ENCODE measurements at regions not wholly inside any gene's neighbourhood (a gene's known extent, or its start where the extent isn't known, plus 50 kb on each side); places are given as distances from the start of the nearest gene placed in this dataset.

DNA sequence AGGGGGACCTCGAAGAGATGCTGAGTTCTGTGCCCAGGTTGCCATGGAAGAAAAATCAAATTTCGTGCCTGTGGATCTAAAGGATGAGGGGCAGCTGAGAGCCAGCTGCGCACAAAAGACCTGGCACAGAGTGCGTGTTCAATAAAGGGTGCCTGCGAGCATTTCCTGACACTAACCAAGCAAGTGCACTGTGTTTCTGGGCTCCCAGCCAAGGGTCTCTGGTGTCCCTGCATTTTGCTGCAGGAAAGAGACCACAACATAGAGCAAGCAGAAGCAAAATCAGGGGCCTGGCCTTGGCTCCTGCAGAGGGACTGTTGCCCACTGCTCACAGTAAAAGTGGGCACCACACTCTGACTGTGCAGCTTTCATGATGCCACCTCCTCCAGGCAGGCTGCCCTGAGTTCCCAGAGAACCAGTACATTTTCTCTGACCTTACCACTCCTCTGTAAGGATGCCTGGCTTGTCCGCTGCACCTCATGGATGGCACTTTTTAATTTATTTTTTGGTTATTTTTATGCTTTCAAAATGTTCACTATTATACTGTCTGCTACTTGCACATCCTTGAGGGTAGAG, 70.8 kb upstream of the GPR12 start:
- Histone ChIP-seq H4K20me1 (ENCODE audit: insufficient read depth, low read length) (no peaks in the 10 kb centered on the region), H3K4me2 (ENCODE audit: low read length) (no peak overlapping the region), H3K27ac (ENCODE audit: low read length) (no peak overlapping the region), H3K36me3 (replicated peaks; ENCODE audit: low read depth, low read length) (no peaks in the 10 kb centered on the region), H3K9me3 (ENCODE audit: insufficient read depth, low read length) (no peaks in the 10 kb centered on the region), H3K27me3 (ENCODE audit: low read depth, low read length) (peaks cover 23% of the 10 kb centered on the region; the same call in 1 of the 2 replicates), H3K4me3 (ENCODE audit: low read length) (no peak overlapping the region), H3K4me1 (ENCODE audit: low read length) (no peaks in the 10 kb centered on the region), H3K79me2 (ENCODE audit: low read length) (no peaks in the 10 kb centered on the region), H2AFZ (ENCODE audit: low read depth, low read length) (no peak overlapping the region), H3K9ac (ENCODE audit: low read length) (no peak overlapping the region)
- TF ChIP-seq EZH2phosphoT487 (IDR thresholded peaks at IDR 0.05; ENCODE audit: low read depth): no peak
- TF ChIP-seq, protein P1, sequence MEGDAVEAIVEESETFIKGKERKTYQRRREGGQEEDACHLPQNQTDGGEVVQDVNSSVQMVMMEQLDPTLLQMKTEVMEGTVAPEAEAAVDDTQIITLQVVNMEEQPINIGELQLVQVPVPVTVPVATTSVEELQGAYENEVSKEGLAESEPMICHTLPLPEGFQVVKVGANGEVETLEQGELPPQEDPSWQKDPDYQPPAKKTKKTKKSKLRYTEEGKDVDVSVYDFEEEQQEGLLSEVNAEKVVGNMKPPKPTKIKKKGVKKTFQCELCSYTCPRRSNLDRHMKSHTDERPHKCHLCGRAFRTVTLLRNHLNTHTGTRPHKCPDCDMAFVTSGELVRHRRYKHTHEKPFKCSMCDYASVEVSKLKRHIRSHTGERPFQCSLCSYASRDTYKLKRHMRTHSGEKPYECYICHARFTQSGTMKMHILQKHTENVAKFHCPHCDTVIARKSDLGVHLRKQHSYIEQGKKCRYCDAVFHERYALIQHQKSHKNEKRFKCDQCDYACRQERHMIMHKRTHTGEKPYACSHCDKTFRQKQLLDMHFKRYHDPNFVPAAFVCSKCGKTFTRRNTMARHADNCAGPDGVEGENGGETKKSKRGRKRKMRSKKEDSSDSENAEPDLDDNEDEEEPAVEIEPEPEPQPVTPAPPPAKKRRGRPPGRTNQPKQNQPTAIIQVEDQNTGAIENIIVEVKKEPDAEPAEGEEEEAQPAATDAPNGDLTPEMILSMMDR (IDR thresholded peaks at IDR 0.05; ENCODE audit: low read depth, low read length): no peak

DNA sequence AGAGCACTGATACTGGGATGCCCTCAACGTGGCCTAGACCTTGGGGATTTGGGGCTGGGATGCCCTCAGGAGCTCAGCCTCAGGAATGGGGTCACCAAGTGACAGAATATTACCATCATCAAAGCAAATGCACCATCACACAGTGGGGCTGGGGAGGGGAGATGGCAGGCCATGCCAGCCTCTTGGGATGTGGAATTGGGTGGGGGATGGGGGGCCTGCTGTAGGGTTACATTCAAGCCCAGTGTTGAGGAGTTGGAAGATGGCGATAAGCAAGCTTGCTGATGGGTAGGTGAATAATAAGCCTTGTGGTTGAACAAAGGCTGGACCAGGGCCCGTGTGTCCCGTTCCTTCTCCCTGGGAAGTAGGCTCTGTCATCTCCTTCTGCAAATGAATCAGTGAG, 69.1 kb upstream of the GPR12 start:
- Histone ChIP-seq H3K4me3 (ENCODE audit: low read length) (no peak overlapping the region), H3K36me3 (replicated peaks; ENCODE audit: low read depth, low read length) (no peaks in the 10 kb centered on the region), H3K4me2 (ENCODE audit: low read length) (no peak overlapping the region), H3K9me3 (ENCODE audit: insufficient read depth, low read length) (no peaks in the 10 kb centered on the region), H3K79me2 (ENCODE audit: low read length) (no peaks in the 10 kb centered on the region), H3K9ac (ENCODE audit: low read length) (no peak overlapping the region), H4K20me1 (ENCODE audit: insufficient read depth, low read length) (no peaks in the 10 kb centered on the region), H3K4me1 (ENCODE audit: low read length) (no peaks in the 10 kb centered on the region), H3K27me3 (ENCODE audit: low read depth, low read length) (peaks cover 15% of the 10 kb centered on the region; the same call in 1 of the 2 replicates), H3K27ac (ENCODE audit: low read length) (no peak overlapping the region), H2AFZ (ENCODE audit: low read depth, low read length) (no peak overlapping the region)
- TF ChIP-seq, protein P1 (IDR thresholded peaks at IDR 0.05; ENCODE audit: low read depth, low read length): no peak
- no peak for TF ChIP-seq EZH2phosphoT487 (IDR thresholded peaks at IDR 0.05; ENCODE audit: low read depth)

DNA sequence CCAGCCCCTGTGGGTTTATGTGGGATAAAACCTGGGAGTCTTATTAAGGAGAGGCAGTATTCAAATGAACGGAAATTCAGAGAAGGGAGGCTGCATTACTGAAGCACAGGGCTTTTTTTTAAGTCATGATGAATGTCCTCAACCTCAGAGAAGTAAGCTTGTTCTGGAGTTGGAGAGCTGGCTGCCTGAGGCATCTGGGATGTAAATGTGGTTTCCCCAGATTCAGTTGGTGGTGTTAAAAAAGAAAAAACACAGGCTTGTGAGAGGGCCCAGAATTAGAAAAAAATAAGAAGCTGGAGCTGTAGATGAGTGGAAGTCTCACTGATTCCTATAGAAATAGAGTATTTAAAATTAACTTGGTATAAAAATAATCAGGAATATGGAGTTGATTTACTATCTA, 64.0 kb upstream of the GPR12 start:
- Histone ChIP-seq H3K27me3 (ENCODE audit: low read depth, low read length) (peaks cover 15% of the 10 kb centered on the region; the same call in 1 of the 2 replicates), H3K4me1 (ENCODE audit: low read length) (no peaks in the 10 kb centered on the region), H4K20me1 (ENCODE audit: insufficient read depth, low read length) (no peaks in the 10 kb centered on the region), H3K4me2 (ENCODE audit: low read length) (no peak overlapping the region), H3K4me3 (ENCODE audit: low read length) (no peak overlapping the region), H3K36me3 (replicated peaks; ENCODE audit: low read depth, low read length) (no peaks in the 10 kb centered on the region), H3K27ac (ENCODE audit: low read length) (no peak overlapping the region), H3K79me2 (ENCODE audit: low read length) (no peaks in the 10 kb centered on the region), H3K9ac (ENCODE audit: low read length) (no peak overlapping the region), H2AFZ (ENCODE audit: low read depth, low read length) (no peak overlapping the region), H3K9me3 (ENCODE audit: insufficient read depth, low read length) (no peaks in the 10 kb centered on the region)
- no peak for TF ChIP-seq EZH2phosphoT487 (IDR thresholded peaks at IDR 0.05; ENCODE audit: low read depth)
- TF ChIP-seq, protein P1 (IDR thresholded peaks at IDR 0.05; ENCODE audit: low read depth, low read length): no peak

DNA sequence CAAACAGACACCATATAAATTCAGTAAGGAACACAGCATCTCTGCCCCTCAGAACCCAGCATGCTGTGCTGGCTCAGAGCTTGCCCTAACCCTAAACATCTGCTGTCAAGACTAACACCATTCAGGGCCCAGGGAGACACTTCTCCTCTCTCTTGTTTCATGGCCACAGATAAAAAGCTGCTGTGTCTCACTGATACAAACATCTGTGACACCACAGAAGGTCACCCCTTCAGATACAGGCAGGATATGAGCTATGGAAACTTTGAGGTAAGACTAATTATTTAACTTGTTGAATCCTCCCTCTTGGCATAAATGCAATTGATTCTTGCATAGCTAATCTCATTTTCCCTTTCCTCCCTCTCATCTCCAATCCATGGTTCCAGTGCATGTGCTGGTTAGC, 61.6 kb upstream of the GPR12 start:
- Histone ChIP-seq H3K27me3 (ENCODE audit: low read depth, low read length) (peaks cover 18% of the 10 kb centered on the region), H3K79me2 (ENCODE audit: low read length) (no peaks in the 10 kb centered on the region), H3K9me3 (ENCODE audit: insufficient read depth, low read length) (no peaks in the 10 kb centered on the region), H4K20me1 (ENCODE audit: insufficient read depth, low read length) (no peaks in the 10 kb centered on the region), H2AFZ (ENCODE audit: low read depth, low read length) (no peak overlapping the region), H3K4me1 (ENCODE audit: low read length) (no peaks in the 10 kb centered on the region), H3K9ac (ENCODE audit: low read length) (no peak overlapping the region), H3K27ac (ENCODE audit: low read length) (no peak overlapping the region), H3K4me3 (ENCODE audit: low read length) (no peak overlapping the region), H3K36me3 (replicated peaks; ENCODE audit: low read depth, low read length) (no peaks in the 10 kb centered on the region), H3K4me2 (ENCODE audit: low read length) (no peak overlapping the region)
- TF ChIP-seq EZH2phosphoT487 (IDR thresholded peaks at IDR 0.05; ENCODE audit: low read depth): no peak
- TF ChIP-seq, protein P1 (IDR thresholded peaks at IDR 0.05; ENCODE audit: low read depth, low read length): no peak

Measured in OCI-LY3 (cell line).